Endothelial cell of umbilical vein (primary cell): ENCODE measurements at regions not wholly inside any gene's neighbourhood (a gene's known extent, or its start where the extent isn't known, plus 50 kb on each side); places are given as distances from the start of the nearest gene placed in this dataset.

ENCODE experiments used
- BruUV-seq: library from RNA; stranded (reverse); fragments of 400-500 nt; replicated peaks from 2 replicates; lab custom pipeline; 2021; lab: Mats Ljungman, UMichigan
- CTCF ChIA-PET: fragments of 300-600, 350-600 bp; sonication (Branson Sonifier 250); formaldehyde crosslinking; loops from one replicate; lab custom pipeline; 2021; ENCODE audit warnings: antibody characterized with exemption, inconsistent platforms; lab: Charles Lee
- POLR2A ChIA-PET: fragments of 300-600, 350-600 bp; sonication (Branson Sonifier 250); formaldehyde crosslinking; loops from one replicate; lab custom pipeline; 2021; ENCODE audit warnings: antibody characterized with exemption, inconsistent platforms; lab: Charles Lee
- DNase-seq: peaks from one replicate; pipeline ENCODE4 v3.0.0-alpha.2; 2011; ENCODE audit warnings: low read depth, low spot score
- FAIRE-seq: peaks from 2 replicates; lab custom pipeline; 2011; peaks lifted over from hg19 to GRCh38; lab: Jason Lieb, UNC
- H2AFZ ChIP-seq: 2 replicates; pipeline ENCODE4 v1.6.0; 2012; ENCODE audit warnings: low read depth, low read length, control low read depth, inconsistent platforms
- H3K27ac ChIP-seq: 2 replicates; pipeline ENCODE4 v1.5.1; 2011; ENCODE audit warnings: low read depth, mild to moderate bottlenecking, control low read depth, low read length, moderate library complexity; ENCODE audit not compliant: insufficient read depth
- H3K27me3 ChIP-seq, 2 experiments: 2 replicates each; pipeline versions ENCODE4 v1.6.0 to v1.6.1; 2011; ENCODE audit warnings: low read length in 2 of 2, mixed read lengths in 1 of 2; ENCODE audit not compliant: control insufficient read depth in 2 of 2, insufficient read depth in 2 of 2
- H3K36me3 ChIP-seq, 2 experiments: 2 replicates in 1 of 2; 3 replicates in 1 of 2; pipeline ENCODE4 v1.5.1; 2011; ENCODE audit warnings: low read length in 2 of 2, mild to moderate bottlenecking in 1 of 2, moderate library complexity in 1 of 2; ENCODE audit not compliant: control insufficient read depth in 2 of 2, insufficient read depth in 2 of 2; ENCODE audit errors: extremely low read depth in 1 of 2
- H3K4me1 ChIP-seq: 3 replicates; pipeline ENCODE4 v1.5.1; 2011; ENCODE audit warnings: mild to moderate bottlenecking, low read length; ENCODE audit not compliant: control insufficient read depth, insufficient read depth; ENCODE audit errors: extremely low read depth
- H3K4me2 ChIP-seq: 2 replicates; pipeline ENCODE4 v1.6.1; 2011; ENCODE audit warnings: low read length, control low read depth, mixed read lengths; ENCODE audit not compliant: insufficient read depth
- H3K4me3 ChIP-seq, 3 experiments: fragments of 200-600 bp in 1 of 3; sonication (generic), shearing (Covaris generic) in 1 of 3; replicated peaks in 1 of 3; 2 replicates each; pipeline ENCODE4 v1.5.1; 2011 to 2016; ENCODE audit warnings: control low read depth in 3 of 3, low read length in 3 of 3, mild to moderate bottlenecking in 2 of 3, inconsistent platforms in 1 of 3, low read depth in 1 of 3, moderate library complexity in 1 of 3; ENCODE audit not compliant: insufficient read depth in 1 of 3
- H3K79me2 ChIP-seq: 2 replicates; pipeline ENCODE4 v1.6.0; 2012; ENCODE audit warnings: low read length, inconsistent platforms; ENCODE audit not compliant: control insufficient read depth, insufficient read depth
- H3K9ac ChIP-seq: replicated peaks from 2 replicates; pipeline ENCODE3; 2011; ENCODE audit warnings: low read length, control low read depth; ENCODE audit not compliant: insufficient read depth; ENCODE audit errors: extremely low read depth
- H3K9me1 ChIP-seq: replicated peaks from 3 replicates; pipeline ENCODE4 v1.6.0; 2011; ENCODE audit warnings: mild to moderate bottlenecking, low read length; ENCODE audit not compliant: control insufficient read depth, insufficient read depth; ENCODE audit errors: extremely low read depth
- H3K9me3 ChIP-seq: replicated peaks from 2 replicates; pipeline ENCODE4 v1.5.1; 2012; ENCODE audit warnings: low read length, inconsistent platforms; ENCODE audit not compliant: control insufficient read depth, insufficient read depth
- H4K20me1 ChIP-seq: replicated peaks from 2 replicates; pipeline ENCODE3; 2011; ENCODE audit warnings: mild to moderate bottlenecking, low read length; ENCODE audit not compliant: control insufficient read depth, insufficient read depth; ENCODE audit errors: extremely low read depth
- EZH2 ChIP-seq: IDR thresholded peaks from 2 replicates; pipeline ENCODE4 v1.6.1; 2012; ENCODE audit warnings: borderline replicate concordance, low read depth, mild to moderate bottlenecking, moderate library complexity, low read length, inconsistent platforms; ENCODE audit not compliant: severe bottlenecking
- FOS ChIP-seq: IDR thresholded peaks from 2 replicates; pipeline ENCODE4 v1.6.1; 2011; ENCODE audit warnings: mild to moderate bottlenecking, low read length, moderate library complexity, borderline replicate concordance; ENCODE audit not compliant: insufficient read depth
- GATA2 ChIP-seq: IDR thresholded peaks from 2 replicates; pipeline ENCODE4 v1.7.0; 2011; ENCODE audit warnings: low read depth, mild to moderate bottlenecking, moderate library complexity, mixed read lengths, low read length; ENCODE audit not compliant: insufficient read length, insufficient read depth
- MYC ChIP-seq: IDR thresholded peaks from one replicate; pipeline ENCODE4 v1.6.1; 2011; ENCODE audit warnings: mild to moderate bottlenecking, low read depth, low read length
- POLR2A ChIP-seq: IDR thresholded peaks from 2 replicates; pipeline ENCODE4 v1.6.1; 2012; ENCODE audit warnings: low read depth, mild to moderate bottlenecking, control low read depth, low read length
- dilution Hi-C: fragments of 300-500 bp; cut with MboI; formaldehyde crosslinking; loops from one replicate; pipeline ENCODE4 v1.15.0; 2019; ENCODE audit warnings: low sequenced_read_pairs; ENCODE audit not compliant: extremely low pct_ligation_motif_present
- intact Hi-C: fragments of 100-400 bp; cut with micrococcal nuclease; formaldehyde crosslinking; loops from one replicate; pipeline ENCODE4 v1.10.0; 2022
- TF ChIP-seq, protein P1 (sequence below): IDR thresholded peaks from 2 replicates; pipeline ENCODE4 v1.6.1; 2011; ENCODE audit not compliant: insufficient read depth, insufficient read length
- TF ChIP-seq, protein P2 (sequence below), 2 donors: IDR thresholded peaks; 1 replicate in 1 of 2; 2 replicates in 1 of 2; pipeline ENCODE4 v1.5.1; 2011; ENCODE audit warnings: low read length in 2 of 2, mild to moderate bottlenecking in 2 of 2, moderate library complexity in 2 of 2, control low read depth in 1 of 2, inconsistent platforms in 1 of 2, low read depth in 1 of 2; ENCODE audit not compliant: insufficient read depth in 1 of 2; ENCODE audit errors: extremely low read depth in 1 of 2

DNA sequence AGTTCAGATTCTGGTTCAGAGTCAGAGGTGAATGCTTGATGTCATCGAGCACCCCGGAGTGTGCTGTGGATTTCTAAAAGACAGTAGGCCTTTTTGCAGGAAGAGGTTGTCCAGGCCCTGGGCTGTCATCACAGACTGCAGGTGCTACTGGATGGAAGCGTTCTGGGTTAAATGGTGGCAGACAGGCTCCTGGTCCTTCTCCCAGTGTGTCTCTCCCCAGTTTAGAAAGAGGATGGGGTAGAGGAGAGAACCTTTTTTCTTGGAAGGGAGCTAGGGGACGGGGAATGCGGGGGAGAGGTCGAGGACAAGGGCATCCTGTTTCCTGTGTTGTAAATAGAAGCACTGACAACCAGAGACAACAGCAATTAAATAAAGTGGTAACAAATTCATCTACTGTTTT is 102.3 kb upstream of the NUDT6 start:
- no TSS peak for BruUV-seq
- Histone ChIP-seq H3K4me2 (no peak overlapping the region), H3K4me3 (no peak overlapping the region), H3K36me3 (no peaks in the 10 kb centered on the region), H3K79me2 (no peaks in the 10 kb centered on the region), H3K27ac (no peak overlapping the region), H3K9me3 (no peaks in the 10 kb centered on the region), H3K27me3 (no peaks in the 10 kb centered on the region), H3K9ac (no peak overlapping the region), H4K20me1 (no peaks in the 10 kb centered on the region), H3K9me1 (no peaks in the 10 kb centered on the region), H3K4me1 (peaks cover 24% of the 10 kb centered on the region), H2AFZ (no peak overlapping the region)
- FAIRE-seq: peak; percentile 55
- dilution Hi-C loops (no loop called here), intact Hi-C loops (no loop called here)
- POLR2A ChIA-PET: no interaction called here
- CTCF ChIA-PET: no interaction called here
- TF ChIP-seq EZH2: no peak
- DNase-seq: peak; percentile 28

DNA sequence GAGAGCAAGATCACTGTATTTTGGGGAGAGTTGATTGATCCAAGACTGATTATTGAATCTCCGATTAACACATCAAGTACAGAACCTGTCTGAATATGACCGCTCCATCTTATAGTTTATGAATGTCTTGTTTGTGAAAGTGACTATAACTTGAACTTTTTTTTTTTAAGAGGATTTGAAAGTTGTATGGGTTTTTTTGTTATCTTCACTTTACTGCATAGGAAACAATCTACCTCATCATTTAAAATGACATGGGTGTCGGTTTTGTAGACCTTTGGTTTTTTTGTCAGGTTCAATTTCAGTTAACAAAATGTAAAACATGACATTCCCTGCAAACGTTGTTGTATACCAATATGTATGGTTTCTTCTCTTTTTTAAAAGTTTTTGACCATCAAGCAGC is 103.0 kb upstream of the NUDT6 start:
- POLR2A ChIA-PET: no interaction called here
- CTCF ChIA-PET: no interaction called here
- Histone ChIP-seq H3K79me2 (no peaks in the 10 kb centered on the region), H3K27ac (no peak overlapping the region), H3K9me1 (no peaks in the 10 kb centered on the region), H3K4me3 (no peak overlapping the region), H3K36me3 (no peaks in the 10 kb centered on the region), H3K4me1 (peaks cover 24% of the 10 kb centered on the region), H3K4me2 (peak overlapping the region; percentile 5), H3K9me3 (no peaks in the 10 kb centered on the region), H2AFZ (no peak overlapping the region), H3K9ac (no peak overlapping the region), H3K27me3 (no peaks in the 10 kb centered on the region), H4K20me1 (no peaks in the 10 kb centered on the region)
- TF ChIP-seq POLR2A (no peak), GATA2 (no peak), FOS (no peak), MYC (no peak), EZH2 (no peak)
- TF ChIP-seq, protein P1, sequence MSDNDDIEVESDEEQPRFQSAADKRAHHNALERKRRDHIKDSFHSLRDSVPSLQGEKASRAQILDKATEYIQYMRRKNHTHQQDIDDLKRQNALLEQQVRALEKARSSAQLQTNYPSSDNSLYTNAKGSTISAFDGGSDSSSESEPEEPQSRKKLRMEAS: no peak
- TF ChIP-seq, protein P2, sequence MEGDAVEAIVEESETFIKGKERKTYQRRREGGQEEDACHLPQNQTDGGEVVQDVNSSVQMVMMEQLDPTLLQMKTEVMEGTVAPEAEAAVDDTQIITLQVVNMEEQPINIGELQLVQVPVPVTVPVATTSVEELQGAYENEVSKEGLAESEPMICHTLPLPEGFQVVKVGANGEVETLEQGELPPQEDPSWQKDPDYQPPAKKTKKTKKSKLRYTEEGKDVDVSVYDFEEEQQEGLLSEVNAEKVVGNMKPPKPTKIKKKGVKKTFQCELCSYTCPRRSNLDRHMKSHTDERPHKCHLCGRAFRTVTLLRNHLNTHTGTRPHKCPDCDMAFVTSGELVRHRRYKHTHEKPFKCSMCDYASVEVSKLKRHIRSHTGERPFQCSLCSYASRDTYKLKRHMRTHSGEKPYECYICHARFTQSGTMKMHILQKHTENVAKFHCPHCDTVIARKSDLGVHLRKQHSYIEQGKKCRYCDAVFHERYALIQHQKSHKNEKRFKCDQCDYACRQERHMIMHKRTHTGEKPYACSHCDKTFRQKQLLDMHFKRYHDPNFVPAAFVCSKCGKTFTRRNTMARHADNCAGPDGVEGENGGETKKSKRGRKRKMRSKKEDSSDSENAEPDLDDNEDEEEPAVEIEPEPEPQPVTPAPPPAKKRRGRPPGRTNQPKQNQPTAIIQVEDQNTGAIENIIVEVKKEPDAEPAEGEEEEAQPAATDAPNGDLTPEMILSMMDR (IDR thresholded peaks at IDR 0.05; ENCODE audit: extremely low read depth in 1 of 2, insufficient read depth in 1 of 2, low read depth in 1 of 2, low read length in 2 of 2): no peak
- FAIRE-seq: no peak
- DNase-seq: no peak
- dilution Hi-C loops: no loop called here
- no TSS peak for BruUV-seq
- intact Hi-C loops: no loop called here
